ENCODE measurements at regions not wholly inside any gene's neighbourhood (a gene's known extent, or its start where the extent isn't known, plus 50 kb on each side); places are given as distances from the start of the nearest gene placed in this dataset.

DNA sequence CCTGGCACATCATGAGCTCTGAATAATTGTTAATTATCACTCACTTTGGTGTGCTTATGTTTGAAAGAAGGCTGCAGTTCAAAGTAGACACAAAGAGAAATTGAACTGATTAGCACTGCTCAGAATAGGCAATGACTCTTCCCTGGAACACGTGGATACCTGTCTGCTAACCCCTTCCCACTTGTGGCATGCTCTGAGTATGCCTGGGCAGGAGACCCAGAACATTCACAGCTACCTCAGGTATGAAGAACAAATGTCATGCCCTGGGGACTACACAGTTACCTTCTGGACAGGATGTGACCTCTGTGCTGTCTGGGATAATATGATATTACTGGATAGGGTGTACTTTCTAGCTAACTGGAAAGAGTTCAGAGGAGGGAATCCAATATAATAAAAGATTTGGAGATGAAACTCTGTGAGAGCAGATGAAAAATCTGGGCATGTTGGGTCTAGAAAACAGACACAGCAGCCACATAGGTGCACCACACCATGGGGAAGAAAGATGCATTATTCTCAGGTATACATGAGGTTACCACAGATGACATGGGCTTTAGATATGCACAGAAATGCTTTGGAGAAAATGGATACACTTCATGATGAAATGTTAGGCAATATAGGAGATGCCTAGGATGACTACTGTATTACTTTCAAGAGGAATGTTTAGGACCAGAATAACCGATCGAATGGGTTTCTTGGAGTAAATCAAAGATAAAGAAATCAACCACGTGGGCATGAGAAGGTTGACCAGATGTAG is 324.2 kb upstream of the PREP start:
- TF ChIP-seq CTCF (IDR thresholded peaks at IDR 0.05) (no peak), POLR2A (IDR thresholded peaks at IDR 0.05) (no peak)
